ENCODE measurements at regions not wholly inside any gene's neighbourhood (a gene's known extent, or its start where the extent isn't known, plus 50 kb on each side); places are given as distances from the start of the nearest gene placed in this dataset.
A peak's percentile ranks its signal among the peaks of the same experiment; 100 is the strongest.

DNA sequence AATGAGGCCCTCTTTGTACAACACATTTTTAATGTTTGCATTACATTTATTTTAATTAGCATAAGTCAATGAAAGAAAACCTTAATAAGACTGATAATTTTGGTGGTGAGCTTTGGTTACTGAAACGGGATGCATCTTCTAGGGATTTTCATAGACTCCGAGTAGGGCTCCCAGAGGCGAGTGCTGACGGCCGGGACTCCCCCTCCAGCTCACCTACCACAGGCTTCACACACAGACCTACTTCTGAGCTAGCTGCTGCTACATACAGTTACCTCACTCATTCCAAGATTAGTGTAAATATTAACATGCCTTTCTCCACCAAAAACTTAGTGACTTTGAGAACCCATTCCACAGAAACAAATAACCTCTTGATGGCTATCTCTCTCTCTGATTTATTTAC is 271.1 kb downstream of the GALR1 start:
- no peak for DNase-seq

DNA sequence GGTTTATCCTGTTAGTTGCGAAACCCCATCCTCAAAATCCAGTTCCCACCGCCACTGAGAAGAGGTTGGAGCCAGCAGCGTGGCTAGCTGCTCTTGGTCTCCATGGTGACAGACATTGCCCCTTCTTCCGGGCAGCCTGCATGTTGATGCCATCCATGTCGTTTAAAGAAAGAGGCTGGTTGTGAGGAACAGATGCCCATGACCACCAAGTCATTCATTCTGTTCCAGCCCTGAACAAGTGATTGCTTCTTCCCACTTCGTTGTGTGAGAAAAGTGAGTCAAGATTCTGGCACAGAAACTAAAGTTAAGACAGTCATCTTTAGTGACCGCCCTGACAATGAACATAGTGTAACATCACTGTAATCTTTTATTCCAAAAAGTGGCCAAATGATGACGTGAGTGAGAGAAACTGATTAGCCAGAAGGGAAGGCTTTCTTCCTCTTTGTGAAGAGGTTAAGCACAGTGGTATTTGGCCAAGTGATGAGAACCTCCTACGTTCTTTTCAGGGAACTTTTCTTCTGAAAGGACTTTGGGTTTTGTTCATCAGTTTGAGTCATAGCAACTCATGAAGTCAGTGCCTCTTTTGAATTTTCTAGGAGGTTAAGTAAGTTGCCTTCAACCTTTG is 272.5 kb downstream of the GALR1 start:
- DNase-seq, result no peak

DNA sequence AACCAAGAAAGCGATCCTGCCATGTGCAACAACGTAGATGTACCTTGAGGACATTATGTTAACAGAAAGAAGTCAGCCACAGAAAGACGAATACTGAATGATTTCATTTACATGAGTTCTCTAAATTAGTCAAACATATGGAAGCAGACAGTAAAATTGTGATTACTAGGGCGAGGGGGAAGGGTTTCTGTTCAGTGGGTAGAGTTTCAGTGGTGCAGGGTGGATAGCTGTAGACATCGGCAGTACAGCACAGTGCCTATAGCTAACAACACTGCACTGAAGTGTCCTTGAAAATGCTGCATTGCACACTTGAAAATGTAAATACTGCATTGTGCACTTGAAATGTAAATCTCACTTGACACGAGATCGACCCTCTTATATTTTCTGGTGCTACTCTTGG is 275.3 kb downstream of the GALR1 start:
- no peak for DNase-seq

DNA sequence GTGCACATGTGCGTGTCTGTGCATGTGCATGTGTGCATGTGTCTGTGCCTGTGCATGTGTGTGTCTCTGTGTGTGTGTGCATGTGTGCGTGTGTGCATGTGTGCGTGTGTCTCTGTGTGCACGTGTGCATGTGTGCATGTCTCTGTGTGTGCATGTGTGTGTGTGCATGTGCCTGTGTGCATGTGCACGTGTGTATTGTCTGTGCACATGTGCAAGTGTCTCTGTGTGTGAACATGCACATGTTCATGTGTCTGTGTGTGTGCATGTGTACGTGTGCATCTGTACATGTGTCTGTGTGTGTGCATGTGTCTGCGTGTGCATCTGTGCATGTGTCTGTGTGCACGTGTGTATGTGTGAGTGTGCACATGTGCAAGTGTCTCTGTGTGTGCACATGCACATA is 277.3 kb downstream of the GALR1 start:
- no peak for DNase-seq

DNA sequence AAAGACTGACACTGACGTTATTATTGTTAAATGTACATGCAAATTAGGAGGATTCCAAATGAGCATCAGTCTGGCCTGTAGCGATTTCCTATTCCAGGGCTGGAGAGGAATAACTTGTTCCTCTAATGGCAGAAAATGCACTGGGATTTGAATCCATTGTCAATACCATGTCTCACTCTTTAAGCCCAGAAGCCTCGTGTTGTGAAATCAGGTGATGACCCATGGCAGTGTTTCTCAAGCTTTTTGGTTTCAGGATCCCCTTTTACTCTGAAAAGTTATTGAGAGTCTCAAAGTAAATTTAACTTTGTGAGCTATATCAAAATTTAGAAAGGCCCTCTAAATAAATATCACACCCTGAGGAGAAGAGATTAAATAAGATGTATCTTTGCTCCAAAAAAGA is 279.2 kb downstream of the GALR1 start:
- DNase-seq, result no peak

DNA sequence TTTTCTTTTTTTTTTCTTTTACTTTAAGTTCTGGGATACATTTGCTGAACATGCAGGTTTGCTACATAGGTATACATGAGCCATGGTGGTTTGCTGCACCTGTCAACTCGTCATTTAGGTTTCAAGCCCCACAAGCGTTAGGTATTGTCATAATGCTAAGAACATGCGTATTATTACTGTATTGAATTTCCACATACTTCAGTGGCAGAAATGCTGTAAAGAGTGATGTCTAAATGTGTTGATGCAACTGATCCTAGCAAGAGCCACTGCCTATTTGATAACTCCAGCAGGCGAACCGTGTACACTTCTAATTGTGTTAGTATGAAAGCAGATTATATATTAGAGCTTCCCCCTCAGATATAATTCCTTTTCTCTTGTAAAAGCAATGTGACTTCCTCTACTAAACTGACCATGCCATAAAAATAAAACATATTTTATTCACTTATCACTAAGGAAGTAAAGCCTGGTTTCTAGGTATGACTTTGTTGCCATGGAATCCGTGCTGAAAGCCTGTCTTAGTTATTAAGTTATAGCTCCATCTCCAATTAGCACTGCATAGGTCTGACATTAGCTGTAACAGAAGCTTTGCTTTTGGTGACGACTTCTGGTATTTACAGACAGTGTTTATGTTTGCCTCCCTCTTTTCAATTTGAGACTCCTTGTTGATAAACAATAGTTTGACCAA is 280.0 kb downstream of the GALR1 start:
- DNase-seq, result no peak

DNA sequence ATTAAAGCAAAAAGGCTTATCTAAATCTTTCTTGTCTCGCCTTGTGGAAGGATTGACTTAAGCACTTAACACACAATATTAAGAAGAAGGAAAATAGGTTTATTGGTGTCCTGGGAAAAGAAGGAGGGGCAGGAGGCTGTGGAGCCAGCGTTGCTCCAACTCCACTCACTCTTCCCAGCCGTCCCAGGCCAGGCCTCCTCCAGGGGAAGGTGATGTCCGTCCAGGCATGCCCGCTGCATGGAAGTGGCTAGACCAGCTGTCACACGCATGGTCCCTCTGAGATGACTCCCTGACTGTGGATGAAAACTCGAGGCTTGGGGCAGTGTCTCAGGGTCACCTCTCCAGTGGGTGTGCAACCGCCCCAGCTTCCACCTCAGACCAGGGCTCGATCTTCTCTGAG is 281.1 kb downstream of the GALR1 start:
- DNase-seq, result no peak

DNA sequence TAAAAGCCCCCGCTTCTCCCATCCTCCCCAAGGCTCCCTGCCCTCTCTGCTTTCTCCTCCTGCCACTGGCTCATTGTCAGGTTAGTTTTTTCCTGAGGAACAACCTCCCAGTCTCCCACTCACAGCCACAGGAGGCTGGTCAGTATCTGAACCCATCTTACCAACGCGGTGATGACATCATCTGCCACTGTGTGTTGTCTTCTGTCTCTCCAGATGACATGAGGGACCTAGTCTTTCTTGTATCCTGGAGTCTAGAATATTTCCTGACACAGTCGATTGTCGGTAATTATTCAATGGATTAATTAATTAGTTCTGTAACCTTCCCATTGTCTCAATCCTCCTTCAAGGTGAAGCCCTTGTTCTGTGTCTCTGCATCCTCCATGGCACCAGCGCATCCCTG is 290.2 kb downstream of the GALR1 start:
- DNase-seq, result no peak

DNA sequence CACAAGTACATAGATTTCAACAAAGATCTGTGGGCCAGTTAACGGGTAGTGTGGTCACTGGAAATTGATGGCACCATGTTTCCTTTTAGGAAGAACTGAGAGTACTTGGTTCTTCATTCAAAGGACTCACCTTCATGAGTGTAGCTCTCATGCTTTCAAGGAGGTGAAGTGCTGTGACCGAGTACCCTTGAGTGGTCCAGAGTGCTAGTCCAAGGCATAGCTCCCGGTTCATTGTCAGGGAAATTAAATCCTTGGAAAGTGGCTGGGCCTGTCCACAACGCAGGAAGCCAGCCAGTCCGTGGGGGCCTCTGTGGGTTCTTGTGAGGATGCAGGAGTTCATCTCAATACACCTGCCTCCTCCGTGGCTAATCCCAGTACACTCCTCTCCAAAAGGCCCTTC is 295.1 kb downstream of the GALR1 start:
- no peak for DNase-seq

DNA sequence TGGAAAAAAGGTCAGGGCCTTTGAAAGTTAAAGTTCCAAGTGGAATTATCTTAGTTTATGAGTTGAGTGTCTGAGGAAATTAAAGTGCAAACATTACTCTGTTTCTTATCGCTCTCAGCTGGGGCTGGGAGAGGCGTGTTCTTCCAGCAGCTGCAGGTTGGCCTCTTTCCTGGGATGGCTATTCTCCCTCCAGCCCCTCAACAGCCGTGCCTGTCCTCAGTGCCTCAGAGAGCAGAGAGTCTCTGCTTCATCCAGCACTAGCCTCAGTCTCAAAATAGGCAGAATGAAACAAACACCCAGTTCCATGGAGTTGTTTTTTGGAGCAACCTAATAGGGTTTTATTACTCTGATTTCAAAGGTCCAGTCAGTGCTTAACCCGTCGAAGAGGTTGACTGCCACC is 298.1 kb downstream of the GALR1 start:
- no peak for DNase-seq

DNA sequence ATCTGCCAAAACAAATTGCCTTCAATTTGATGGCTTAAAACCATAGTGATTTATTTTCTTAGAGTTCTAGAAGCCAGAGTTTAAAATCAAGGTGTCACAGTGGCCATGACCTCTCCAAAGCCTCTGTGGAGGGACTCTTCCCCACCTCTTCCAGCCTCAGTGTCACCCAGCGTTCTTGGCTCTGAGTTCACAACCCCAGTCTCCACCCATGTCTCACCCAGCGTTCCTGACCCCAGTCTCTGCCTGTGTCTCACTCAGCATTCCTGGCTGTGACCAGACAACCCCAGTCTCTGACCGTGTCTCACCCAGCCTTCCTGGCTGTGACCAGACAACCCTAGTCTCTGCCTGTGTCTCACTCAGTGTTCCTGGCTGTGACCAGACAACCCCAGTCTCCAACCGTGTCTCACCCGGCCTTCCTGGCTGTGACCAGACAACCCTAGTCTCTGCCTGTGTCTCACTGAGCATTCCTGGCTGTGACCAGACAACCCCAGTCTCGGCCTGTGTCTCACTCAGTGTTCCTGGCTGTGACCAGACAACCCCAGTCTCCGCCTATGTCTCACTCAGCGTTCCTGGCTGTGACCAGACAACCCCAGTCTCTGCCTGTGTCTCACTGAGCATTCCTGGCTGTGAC is 299.3 kb downstream of the GALR1 start:
- no peak for DNase-seq

DNA sequence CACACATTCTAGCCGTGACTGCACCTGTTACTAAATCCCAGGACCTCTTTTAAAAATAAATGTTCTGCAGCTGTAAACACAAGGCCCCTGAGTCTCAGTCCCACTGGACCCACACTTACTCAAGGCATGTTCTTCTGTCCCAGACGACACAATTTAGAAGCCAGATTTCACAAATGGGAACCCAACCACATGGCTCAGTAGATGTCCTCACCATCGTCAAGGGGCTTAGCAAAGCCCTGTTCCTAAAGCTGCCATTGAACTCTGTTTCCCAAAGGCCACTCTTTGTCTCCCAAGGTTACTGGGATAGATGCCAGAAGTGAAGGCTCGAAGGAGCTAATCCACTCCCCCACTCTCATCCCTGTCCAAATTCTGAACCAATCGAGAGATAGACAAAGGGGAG is 301.0 kb downstream of the GALR1 start:
- DNase-seq, result no peak

DNA sequence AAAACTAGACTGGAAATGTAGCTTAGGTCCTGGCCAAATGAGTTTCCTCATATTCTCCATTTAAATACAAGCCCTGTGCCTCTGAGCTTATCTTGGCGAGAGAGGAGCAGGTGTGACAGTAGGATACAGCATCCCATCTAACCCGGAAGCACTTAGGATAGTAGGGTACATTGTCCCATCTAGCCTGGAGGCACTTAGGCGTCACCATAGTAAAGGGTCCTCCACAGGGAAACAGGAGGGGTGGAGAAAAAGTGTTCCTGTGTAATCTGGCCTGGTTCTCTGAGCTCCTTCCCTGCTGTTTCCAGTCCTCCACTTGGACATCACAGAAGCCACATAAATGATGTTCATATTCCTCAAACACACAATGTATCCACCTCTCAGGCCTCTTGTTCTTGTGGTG is 301.4 kb downstream of the GALR1 start:
- DNase-seq, result no peak

DNA sequence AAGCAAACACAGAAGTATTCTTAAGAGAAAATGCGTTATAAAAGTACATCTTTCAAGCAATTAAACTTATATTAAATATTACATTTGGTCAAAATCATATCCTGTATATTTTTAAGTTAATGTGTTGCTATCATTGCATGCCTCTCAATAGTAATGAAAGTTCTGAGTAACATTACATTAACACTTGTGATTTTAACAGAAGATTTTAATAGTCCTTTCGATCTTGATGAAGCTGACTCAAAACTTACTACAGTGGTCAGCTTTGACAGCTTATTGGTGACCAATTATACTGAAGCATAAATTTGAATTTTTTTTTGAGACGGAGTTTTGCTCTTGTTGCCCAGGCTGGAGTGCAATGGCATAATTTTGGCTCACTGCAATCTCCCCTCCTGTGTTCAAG is 303.3 kb downstream of the GALR1 start:
- no peak for DNase-seq

DNA sequence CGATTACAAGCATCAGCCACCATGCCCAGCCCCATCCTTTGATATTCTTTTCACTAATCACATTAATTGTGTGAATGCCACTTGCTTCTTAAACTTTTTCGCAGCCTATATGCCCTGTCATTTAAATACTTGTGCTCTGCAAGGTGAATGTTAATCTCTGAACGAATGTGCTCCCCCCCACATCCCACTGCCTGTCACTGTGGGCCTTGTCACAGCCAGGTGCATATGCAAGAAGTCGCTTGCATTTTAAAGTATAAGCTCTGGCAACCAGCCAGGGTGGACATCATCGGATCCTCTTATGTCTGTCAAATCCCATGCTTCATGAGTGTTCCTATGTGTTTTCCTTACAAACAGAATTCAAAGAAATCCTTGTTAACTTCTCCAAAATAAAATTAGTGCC is 304.4 kb downstream of the GALR1 start:
- no peak for DNase-seq

DNA sequence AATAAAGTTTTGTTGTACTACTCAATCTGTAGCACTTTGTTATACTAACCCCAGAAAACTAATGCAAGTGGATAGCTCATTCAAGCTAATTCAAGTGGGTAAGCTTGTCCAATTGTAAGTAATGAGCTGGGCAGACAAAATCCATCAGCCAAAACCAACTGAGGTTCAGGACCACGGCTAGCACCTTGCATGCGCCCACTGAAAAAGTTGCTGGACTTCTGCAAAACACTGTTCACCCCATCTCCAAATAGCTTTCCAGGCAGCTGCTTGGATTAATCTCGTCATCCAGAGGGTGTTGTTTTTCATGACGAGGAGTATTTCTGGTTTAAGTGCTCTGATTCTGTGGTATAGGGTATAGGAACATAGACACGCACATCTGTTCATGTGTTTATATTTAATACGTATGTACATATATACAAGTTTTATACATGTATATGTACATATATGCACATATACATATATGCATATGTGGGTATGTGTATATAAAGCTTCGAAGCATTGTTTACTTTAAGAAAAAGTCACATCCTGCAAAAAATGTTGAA is 307.5 kb downstream of the GALR1 start:
- peak; percentile 65 for DNase-seq

DNA sequence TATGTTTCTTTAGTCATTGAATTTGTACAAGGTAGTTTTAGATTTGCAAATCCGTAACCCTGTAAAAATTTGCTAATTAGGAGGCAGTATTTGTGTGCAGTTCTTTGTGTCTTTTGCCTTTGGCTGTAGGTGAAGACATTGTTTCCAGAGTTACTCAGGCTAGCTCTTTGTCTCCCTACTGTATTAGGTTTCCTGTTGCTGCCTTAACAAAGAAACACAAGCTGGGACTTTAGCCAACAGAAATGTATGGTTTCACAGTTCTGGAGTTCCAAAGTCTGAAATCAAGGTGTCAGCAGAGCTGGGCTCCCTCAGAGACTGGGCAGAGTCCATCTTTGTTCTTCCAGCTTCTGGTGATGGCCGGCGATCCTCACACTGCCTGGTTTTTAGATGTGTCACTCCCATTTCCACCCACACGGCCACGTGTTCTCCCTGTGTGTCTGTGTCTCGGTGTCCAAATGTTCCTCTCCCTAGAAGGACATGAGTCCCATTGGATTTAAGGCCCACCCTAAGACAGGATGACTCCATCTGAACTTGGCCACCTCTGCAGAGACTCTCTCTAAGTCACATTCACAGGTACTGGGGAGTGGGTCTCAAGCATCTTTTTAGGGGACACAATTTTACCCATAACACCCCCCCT is 309.7 kb downstream of the GALR1 start:
- no peak for DNase-seq

DNA sequence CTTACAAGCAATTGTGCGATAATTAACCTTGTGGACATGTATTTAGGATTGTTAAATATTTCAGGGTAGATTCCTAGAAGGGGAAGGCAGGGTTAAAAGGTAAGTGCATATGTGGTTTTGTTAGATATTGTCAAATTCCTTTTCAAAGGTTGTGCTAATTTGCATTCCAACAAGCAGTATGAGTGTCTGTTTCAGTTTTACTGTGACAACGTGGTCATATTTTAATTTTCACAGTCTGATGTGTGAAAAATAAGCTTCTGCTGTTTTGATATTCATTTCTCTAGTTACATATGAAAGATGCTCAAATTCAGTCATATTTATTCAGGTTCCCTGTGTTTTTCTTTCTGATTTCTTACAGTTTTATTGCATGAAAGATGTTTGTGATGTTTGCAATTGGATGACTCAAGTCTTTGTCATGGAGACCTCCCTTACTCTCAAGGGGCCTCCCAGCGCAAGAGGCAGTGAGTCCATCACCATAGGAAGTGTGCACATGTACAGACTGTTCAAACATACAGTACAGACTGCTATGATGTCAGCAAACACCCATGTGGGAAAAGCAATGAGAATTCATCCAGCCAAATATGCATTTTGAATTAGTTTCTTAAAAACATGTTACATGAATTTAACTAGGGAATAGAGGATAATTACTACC is 310.8 kb downstream of the GALR1 start:
- no peak for DNase-seq

DNA sequence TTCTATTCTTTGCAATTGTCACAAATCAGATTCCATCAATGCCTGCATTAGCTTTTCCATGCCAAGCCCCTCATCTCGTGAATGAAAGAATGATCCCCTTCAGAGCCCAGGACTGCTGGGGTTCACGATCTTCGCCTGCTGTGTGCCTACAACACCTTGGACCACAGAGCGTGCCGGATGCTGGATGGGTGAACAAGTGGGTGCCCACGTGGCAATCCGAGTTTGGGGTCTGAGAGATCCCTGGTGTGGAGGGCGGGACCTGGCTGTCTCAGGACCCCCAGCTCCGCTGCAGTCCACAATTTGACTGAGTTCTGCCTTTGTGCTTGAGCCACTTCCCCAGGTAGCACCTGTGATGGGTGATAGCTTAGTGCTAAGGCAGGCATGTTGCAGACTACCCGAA is 317.0 kb downstream of the GALR1 start:
- DNase-seq, result no peak

DNA sequence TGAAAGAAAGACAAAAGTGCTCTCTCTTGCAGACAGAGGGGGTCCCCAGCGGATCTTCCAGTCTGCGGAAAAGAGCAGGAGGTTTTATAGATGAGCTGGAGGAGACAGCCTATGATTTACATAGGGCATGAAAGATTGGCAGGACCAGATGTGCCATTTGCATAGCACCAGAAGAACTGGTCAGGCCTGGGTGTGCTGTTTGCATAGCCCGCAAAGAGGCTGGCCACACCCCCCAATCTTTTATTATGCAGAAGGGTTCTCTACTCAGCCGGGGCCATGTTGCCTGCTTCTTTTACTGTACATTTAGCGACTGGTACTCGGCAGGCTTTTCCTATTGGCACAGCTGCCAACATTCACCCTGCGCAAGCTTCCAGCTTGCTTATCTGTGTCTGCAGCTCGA is 317.6 kb downstream of the GALR1 start:
- DNase-seq, result no peak

DNA sequence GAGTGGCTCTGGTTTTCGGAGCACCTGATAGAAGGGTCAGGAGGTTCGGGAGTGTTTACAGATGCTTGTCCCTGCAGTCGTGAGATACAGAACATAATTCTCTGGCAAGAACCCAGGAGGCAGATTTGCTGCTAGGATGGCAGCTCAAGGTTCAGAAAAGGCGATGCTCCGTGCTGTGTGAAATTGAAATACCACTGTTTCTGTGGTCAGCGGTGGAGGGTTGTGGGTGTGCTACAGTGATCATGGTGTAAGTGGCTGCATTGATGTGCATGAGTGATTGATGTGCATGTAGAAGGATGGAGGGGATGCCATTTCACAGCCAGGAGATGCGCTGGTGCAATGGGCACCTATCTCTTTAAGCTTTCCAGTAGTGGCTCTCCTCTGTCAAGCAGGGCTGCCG is 322.1 kb downstream of the GALR1 start:
- no peak for DNase-seq

DNA sequence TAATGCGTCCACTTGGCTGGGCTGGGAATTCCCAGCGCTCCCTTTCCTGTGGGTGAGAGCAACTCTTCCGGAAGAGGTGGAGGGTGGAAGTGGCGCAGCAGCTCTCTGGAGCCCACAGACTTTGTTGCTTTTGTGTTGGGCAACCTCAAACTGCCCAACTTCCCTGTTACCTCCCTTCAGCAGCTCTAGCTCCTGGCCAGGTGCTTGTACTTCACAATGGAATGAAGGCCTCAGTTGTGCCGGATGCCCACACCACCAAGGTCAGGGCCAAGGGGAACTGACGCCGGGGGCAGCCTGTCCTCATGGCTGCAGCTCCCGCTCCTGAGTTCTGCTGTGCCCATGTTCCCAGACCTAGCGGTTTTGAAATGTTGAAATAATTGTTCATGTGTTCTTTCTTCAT is 322.9 kb downstream of the GALR1 start:
- DNase-seq, result no peak

DNA sequence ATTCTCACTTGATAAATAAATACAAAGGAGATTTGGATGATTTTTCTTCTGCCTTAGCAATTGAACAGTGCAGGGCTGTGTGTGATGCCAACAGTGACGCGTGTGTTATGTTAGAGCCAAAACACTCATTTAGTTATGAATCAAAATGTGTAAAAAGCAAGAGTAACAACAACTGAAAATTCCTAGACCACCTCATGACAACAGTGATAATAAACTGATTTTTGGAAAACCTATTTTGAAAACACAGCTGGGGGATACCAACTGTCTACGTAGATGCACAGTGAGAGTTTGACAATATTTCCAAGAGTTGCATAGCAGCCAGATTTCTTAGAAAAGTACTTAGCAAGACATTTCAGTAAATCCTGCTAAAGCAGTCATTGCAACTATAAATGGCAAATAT is 323.9 kb downstream of the GALR1 start:
- DNase-seq, result no peak

Data from renal pelvis (tissue), 1 donor.